Spleen (tissue), 7 donors: ENCODE measurements at regions not wholly inside any gene's neighbourhood (a gene's known extent, or its start where the extent isn't known, plus 50 kb on each side); places are given as distances from the start of the nearest gene placed in this dataset.

Experiments used
- CTCF ChIP-seq, 11 experiments: fragments of 200-600 bp in 7 of 11; fragments of 450-650 bp in 4 of 11; sonication (generic) in 4 of 11; IDR thresholded peaks in 8 of 11; conservative IDR thresholded peaks in 3 of 11; 1 replicate in 7 of 11; 2 replicates in 4 of 11; pipeline versions ENCODE4 v1.4.0 to v1.8.0; 2016 to 2021; ENCODE audit warnings: antibody characterized with exemption in 11 of 11, inconsistent platforms in 4 of 11, mild to moderate bottlenecking in 1 of 11
- POLR2A ChIP-seq, 3 donors: fragments of 450-650 bp; IDR thresholded peaks; one replicate each; pipeline ENCODE4 v1.5.1; 2017; ENCODE audit warnings: antibody characterized with exemption in 3 of 3, mild to moderate bottlenecking in 1 of 3
- donor health status: DM: no; HTN: no; CAD: no; lungs with moderate emphysema.
- donor health status: DM: no; HTN: no; CAD: no.
- donor health status: DM: no; HTN: no; CAD: no.

- TF ChIP-seq POLR2A (IDR thresholded peaks at IDR 0.05) (no peak), CTCF (IDR thresholded peaks at IDR 0.05 in 8 of 11, conservative IDR thresholded peaks at IDR 0.05 in 3 of 11) (no peak)
Observed at GRCh38 chr13:65746406-65746921, 1483.7 kb downstream of the PCDH9 start.
